ENCODE measurements at regions not wholly inside any gene's neighbourhood (a gene's known extent, or its start where the extent isn't known, plus 50 kb on each side); places are given as distances from the start of the nearest gene placed in this dataset.

GRCh38 chr3:27888562-27888961 lies 166.4 kb upstream of the EOMES start:
- peaks cover 13% of the 10 kb centered on the region for H3K36me3 Mint-ChIP-seq
- H3K4me1 Mint-ChIP-seq (ENCODE audit: low read depth) = peaks cover 22% of the 10 kb centered on the region
- no peak overlapping the region for H3K4me3 Mint-ChIP-seq
- peaks cover 16% of the 10 kb centered on the region for H3K9me3 Mint-ChIP-seq (ENCODE audit: low read depth)
- no peaks in the 10 kb centered on the region for H3K27me3 Mint-ChIP-seq
- no peak overlapping the region for H3K27ac Mint-ChIP-seq

GRCh38 chr3:27889745-27890144 lies 167.6 kb upstream of the EOMES start:
- H3K27me3 Mint-ChIP-seq = no peaks in the 10 kb centered on the region
- no peak overlapping the region for H3K27ac Mint-ChIP-seq
- peaks cover 26% of the 10 kb centered on the region for H3K9me3 Mint-ChIP-seq (ENCODE audit: low read depth)
- no peak overlapping the region for H3K4me3 Mint-ChIP-seq
- peaks cover 20% of the 10 kb centered on the region for H3K4me1 Mint-ChIP-seq (ENCODE audit: low read depth)
- peaks cover 18% of the 10 kb centered on the region for H3K36me3 Mint-ChIP-seq

- peak overlapping the region; percentile 68 for H3K4me3 Mint-ChIP-seq
- H3K27me3 Mint-ChIP-seq = no peaks in the 10 kb centered on the region
- H3K27ac Mint-ChIP-seq = peak overlapping the region; percentile 88
- H3K36me3 Mint-ChIP-seq = peaks cover 4% of the 10 kb centered on the region
- peaks cover 63% of the 10 kb centered on the region for H3K4me1 Mint-ChIP-seq (ENCODE audit: low read depth)
- H3K9me3 Mint-ChIP-seq (ENCODE audit: low read depth) = peaks cover 4% of the 10 kb centered on the region
Measured at GRCh38 chr3:27900316-27900715, 178.2 kb upstream of the EOMES start.

- peaks cover 3% of the 10 kb centered on the region for H3K9me3 Mint-ChIP-seq (ENCODE audit: low read depth)
- peaks cover 63% of the 10 kb centered on the region for H3K4me1 Mint-ChIP-seq (ENCODE audit: low read depth)
- peak overlapping the region; percentile 65 for H3K4me3 Mint-ChIP-seq
- H3K36me3 Mint-ChIP-seq = peaks cover 3% of the 10 kb centered on the region
- H3K27me3 Mint-ChIP-seq = no peaks in the 10 kb centered on the region
- H3K27ac Mint-ChIP-seq = peak overlapping the region; percentile 94
Measured at GRCh38 chr3:27903446-27903845, 181.3 kb upstream of the EOMES start.

GRCh38 chr3:27905625-27906024 lies 183.5 kb upstream of the EOMES start:
- Mint-ChIP-seq H3K4me3 (no peak overlapping the region), H3K27me3 (no peaks in the 10 kb centered on the region), H3K36me3 (no peaks in the 10 kb centered on the region), H3K27ac (no peak overlapping the region), H3K9me3 (ENCODE audit: low read depth) (no peaks in the 10 kb centered on the region), H3K4me1 (ENCODE audit: low read depth) (peaks cover 45% of the 10 kb centered on the region)

GRCh38 chr3:27907148-27907547 lies 185.0 kb upstream of the EOMES start:
- H3K4me1 Mint-ChIP-seq (ENCODE audit: low read depth) = peaks cover 38% of the 10 kb centered on the region
- H3K9me3 Mint-ChIP-seq (ENCODE audit: low read depth) = no peaks in the 10 kb centered on the region
- H3K36me3 Mint-ChIP-seq = no peaks in the 10 kb centered on the region
- no peaks in the 10 kb centered on the region for H3K27me3 Mint-ChIP-seq
- no peak overlapping the region for H3K27ac Mint-ChIP-seq
- no peak overlapping the region for H3K4me3 Mint-ChIP-seq

GRCh38 chr3:27907929-27908328 lies 185.8 kb upstream of the EOMES start:
- no peaks in the 10 kb centered on the region for H3K27me3 Mint-ChIP-seq
- no peak overlapping the region for H3K27ac Mint-ChIP-seq
- no peaks in the 10 kb centered on the region for H3K9me3 Mint-ChIP-seq (ENCODE audit: low read depth)
- H3K4me3 Mint-ChIP-seq = no peak overlapping the region
- no peaks in the 10 kb centered on the region for H3K36me3 Mint-ChIP-seq
- H3K4me1 Mint-ChIP-seq (ENCODE audit: low read depth) = peaks cover 34% of the 10 kb centered on the region

- Mint-ChIP-seq H3K9me3 (ENCODE audit: low read depth) (no peaks in the 10 kb centered on the region), H3K4me1 (ENCODE audit: low read depth) (peaks cover 16% of the 10 kb centered on the region), H3K36me3 (no peaks in the 10 kb centered on the region), H3K27ac (no peak overlapping the region), H3K4me3 (no peak overlapping the region), H3K27me3 (no peaks in the 10 kb centered on the region)
Measured at GRCh38 chr3:27910456-27910855, 188.3 kb upstream of the EOMES start.

- no peak overlapping the region for H3K4me3 Mint-ChIP-seq
- no peak overlapping the region for H3K27ac Mint-ChIP-seq
- peaks cover 2% of the 10 kb centered on the region for H3K36me3 Mint-ChIP-seq
- H3K4me1 Mint-ChIP-seq (ENCODE audit: low read depth) = peaks cover 21% of the 10 kb centered on the region
- H3K9me3 Mint-ChIP-seq (ENCODE audit: low read depth) = no peaks in the 10 kb centered on the region
- H3K27me3 Mint-ChIP-seq = no peaks in the 10 kb centered on the region
Measured at GRCh38 chr3:27914199-27914598, 192.1 kb upstream of the EOMES start.

GRCh38 chr3:27923349-27924068 lies 201.4 kb upstream of the EOMES start:
- H3K9me3 Mint-ChIP-seq (ENCODE audit: low read depth) = no peaks in the 10 kb centered on the region
- no peak overlapping the region for H3K4me3 Mint-ChIP-seq
- no peaks in the 10 kb centered on the region for H3K27me3 Mint-ChIP-seq

GRCh38 chr3:27927882-27928281 lies 205.8 kb upstream of the EOMES start:
- Mint-ChIP-seq H3K36me3 (no peaks in the 10 kb centered on the region), H3K27ac (peak overlapping the region; percentile 58), H3K27me3 (no peaks in the 10 kb centered on the region), H3K9me3 (ENCODE audit: low read depth) (peaks cover 8% of the 10 kb centered on the region), H3K4me1 (ENCODE audit: low read depth) (peaks cover 34% of the 10 kb centered on the region), H3K4me3 (peak overlapping the region; percentile 17)

More at GRCh38 chr3:27923349-27924068, 201.4 kb upstream of the EOMES start:
- Mint-ChIP-seq H3K4me1 (ENCODE audit: low read depth) (peaks cover 22% of the 10 kb centered on the region), H3K36me3 (no peaks in the 10 kb centered on the region), H3K27ac (no peak overlapping the region)

- H3K9me3 Mint-ChIP-seq (ENCODE audit: low read depth) = peaks cover 8% of the 10 kb centered on the region
- H3K4me3 Mint-ChIP-seq = no peak overlapping the region
- no peaks in the 10 kb centered on the region for H3K36me3 Mint-ChIP-seq
- no peak overlapping the region for H3K27ac Mint-ChIP-seq
- peaks cover 28% of the 10 kb centered on the region for H3K4me1 Mint-ChIP-seq (ENCODE audit: low read depth)
- H3K27me3 Mint-ChIP-seq = no peaks in the 10 kb centered on the region
Measured at GRCh38 chr3:27930052-27930602, 208.0 kb upstream of the EOMES start.

GRCh38 chr3:27935492-27935891 lies 213.4 kb upstream of the EOMES start:
- Mint-ChIP-seq H3K9me3 (ENCODE audit: low read depth) (peaks cover 8% of the 10 kb centered on the region), H3K4me1 (ENCODE audit: low read depth) (peaks cover 21% of the 10 kb centered on the region), H3K27ac (no peak overlapping the region), H3K4me3 (no peak overlapping the region), H3K36me3 (no peaks in the 10 kb centered on the region), H3K27me3 (no peaks in the 10 kb centered on the region)

- Mint-ChIP-seq H3K36me3 (no peaks in the 10 kb centered on the region), H3K9me3 (ENCODE audit: low read depth) (no peaks in the 10 kb centered on the region), H3K27ac (no peak overlapping the region), H3K27me3 (no peaks in the 10 kb centered on the region), H3K4me1 (ENCODE audit: low read depth) (peaks cover 20% of the 10 kb centered on the region), H3K4me3 (no peak overlapping the region)
Measured at GRCh38 chr3:27939521-27939920, 217.4 kb upstream of the EOMES start.

- Mint-ChIP-seq H3K4me1 (ENCODE audit: low read depth) (peaks cover 20% of the 10 kb centered on the region), H3K27ac (no peak overlapping the region), H3K36me3 (no peaks in the 10 kb centered on the region), H3K9me3 (ENCODE audit: low read depth) (no peaks in the 10 kb centered on the region), H3K4me3 (no peak overlapping the region), H3K27me3 (no peaks in the 10 kb centered on the region)
Measured at GRCh38 chr3:27939940-27940339, 217.8 kb upstream of the EOMES start.

- H3K27me3 Mint-ChIP-seq = no peaks in the 10 kb centered on the region
- peaks cover 10% of the 10 kb centered on the region for H3K4me1 Mint-ChIP-seq (ENCODE audit: low read depth)
- no peaks in the 10 kb centered on the region for H3K9me3 Mint-ChIP-seq (ENCODE audit: low read depth)
- no peak overlapping the region for H3K4me3 Mint-ChIP-seq
- H3K36me3 Mint-ChIP-seq = peaks cover 3% of the 10 kb centered on the region
- H3K27ac Mint-ChIP-seq = no peak overlapping the region
Measured at GRCh38 chr3:27943106-27943505, 221.0 kb upstream of the EOMES start.

Data from activated naive CD8-positive, alpha-beta T cell (primary cell).